Astrocyte (in vitro differentiated cells and primary cell): ENCODE measurements at regions not wholly inside any gene's neighbourhood (a gene's known extent, or its start where the extent isn't known, plus 50 kb on each side); places are given as distances from the start of the nearest gene placed in this dataset.

ENCODE experiments used
- DNase-seq: peaks from one replicate; pipeline ENCODE4 v3.0.0-alpha.2; 2010; ENCODE audit warnings: low read depth
- FAIRE-seq: peaks from 2 replicates; lab custom pipeline; 2011; peaks lifted over from hg19 to GRCh38; lab: Jason Lieb, UNC
- H2AFZ ChIP-seq: 2 replicates; pipeline ENCODE4 v1.6.0; 2012; ENCODE audit warnings: low read depth, low read length, inconsistent platforms
- H3K27ac ChIP-seq: 2 replicates; pipeline ENCODE4 v1.5.1; 2011; ENCODE audit warnings: low read depth, low read length, inconsistent platforms
- H3K27me3 ChIP-seq: 2 replicates; pipeline ENCODE4 v1.6.0; 2011; ENCODE audit warnings: low read length, inconsistent platforms; ENCODE audit not compliant: insufficient read depth
- H3K36me3 ChIP-seq: 2 replicates; pipeline ENCODE4 v1.5.1; 2011; ENCODE audit warnings: low read length, inconsistent platforms; ENCODE audit not compliant: insufficient read depth
- H3K4me1 ChIP-seq: 2 replicates; pipeline ENCODE4 v1.5.1; 2011; ENCODE audit warnings: low read length, inconsistent platforms; ENCODE audit not compliant: insufficient read depth
- H3K4me2 ChIP-seq: 2 replicates; pipeline ENCODE4 v1.6.0; 2012; ENCODE audit warnings: low read length, inconsistent platforms
- H3K4me3 ChIP-seq: 2 replicates; pipeline ENCODE4 v1.5.1; 2011; ENCODE audit warnings: low read depth, mild to moderate bottlenecking, low read length, inconsistent platforms; ENCODE audit not compliant: insufficient read depth
- H3K79me2 ChIP-seq: 2 replicates; pipeline ENCODE4 v1.6.0; 2012; ENCODE audit warnings: mild to moderate bottlenecking, low read length, inconsistent platforms; ENCODE audit not compliant: insufficient read depth
- H3K9ac ChIP-seq: 2 replicates; pipeline ENCODE4 v1.6.0; 2012; ENCODE audit warnings: mild to moderate bottlenecking, low read length, inconsistent platforms
- H3K9me3 ChIP-seq: 2 replicates; pipeline ENCODE4 v1.5.1; 2012; ENCODE audit warnings: low read depth, mild to moderate bottlenecking, low read length, inconsistent platforms; ENCODE audit not compliant: insufficient read depth
- H4K20me1 ChIP-seq: 2 replicates; pipeline ENCODE4 v1.6.0; 2012; ENCODE audit warnings: low read length, inconsistent platforms; ENCODE audit not compliant: insufficient read depth
- H3K27ac Mint-ChIP-seq: one replicate; pipeline ENCODE4 v1.8.0; 2021; ENCODE audit warnings: mild to moderate bottlenecking, mixed read lengths; ENCODE audit not compliant: unreplicated experiment
- H3K27me3 Mint-ChIP-seq: one replicate; pipeline ENCODE4 v1.8.0; 2021; ENCODE audit warnings: low read depth, mixed read lengths; ENCODE audit not compliant: unreplicated experiment
- H3K36me3 Mint-ChIP-seq: one replicate; pipeline ENCODE4 v1.8.0; 2021; ENCODE audit warnings: low read depth, mixed read lengths; ENCODE audit not compliant: unreplicated experiment
- H3K4me1 Mint-ChIP-seq: one replicate; pipeline ENCODE4 v1.8.0; 2021; ENCODE audit warnings: low read depth, mixed read lengths; ENCODE audit not compliant: unreplicated experiment
- H3K4me3 Mint-ChIP-seq: one replicate; pipeline ENCODE4 v1.8.0; 2021; ENCODE audit warnings: mild to moderate bottlenecking, moderate library complexity, mixed read lengths; ENCODE audit not compliant: unreplicated experiment
- H3K9me3 Mint-ChIP-seq: one replicate; pipeline ENCODE4 v1.8.0; 2021; ENCODE audit warnings: mild to moderate bottlenecking, mixed read lengths; ENCODE audit not compliant: unreplicated experiment
- CTCF ChIP-seq: IDR thresholded peaks from 2 replicates; pipeline ENCODE4 v1.5.1; 2011; ENCODE audit warnings: low read depth, mild to moderate bottlenecking, inconsistent platforms, low read length, moderate library complexity; ENCODE audit not compliant: insufficient read depth
- EZH2 ChIP-seq: IDR thresholded peaks from 2 replicates; pipeline ENCODE4 v1.6.1; 2012; ENCODE audit warnings: mild to moderate bottlenecking, low read length, inconsistent platforms; ENCODE audit not compliant: insufficient read depth

- Histone ChIP-seq H3K9ac (no peak overlapping the region), H3K4me1 (no peaks in the 10 kb centered on the region), H2AFZ (no peak overlapping the region), H3K36me3 (no peaks in the 10 kb centered on the region), H4K20me1 (no peaks in the 10 kb centered on the region), H3K79me2 (no peaks in the 10 kb centered on the region), H3K4me2 (no peak overlapping the region), H3K9me3 (no peaks in the 10 kb centered on the region), H3K27ac (no peak overlapping the region), H3K4me3 (no peak overlapping the region), H3K27me3 (no peaks in the 10 kb centered on the region)
- Mint-ChIP-seq H3K36me3 (no peaks in the 10 kb centered on the region), H3K4me3 (no peak overlapping the region), H3K27me3 (no peaks in the 10 kb centered on the region), H3K9me3 (no peaks in the 10 kb centered on the region), H3K27ac (no peak overlapping the region), H3K4me1 (peaks cover 11% of the 10 kb centered on the region)
- FAIRE-seq: no peak
- TF ChIP-seq CTCF (no peak), EZH2 (no peak)
- DNase-seq: no peak
Observed at GRCh38 chr7:124686543-124687171, 78.9 kb downstream of the GPR37 start.

GRCh38 chr7:124681946-124682345, 83.6 kb downstream of the GPR37 start:
- Histone ChIP-seq H2AFZ (no peak overlapping the region), H3K27me3 (no peaks in the 10 kb centered on the region), H4K20me1 (no peaks in the 10 kb centered on the region), H3K36me3 (no peaks in the 10 kb centered on the region), H3K27ac (no peak overlapping the region), H3K4me1 (no peaks in the 10 kb centered on the region), H3K79me2 (no peaks in the 10 kb centered on the region), H3K4me3 (no peak overlapping the region), H3K9ac (no peak overlapping the region), H3K4me2 (no peak overlapping the region), H3K9me3 (no peaks in the 10 kb centered on the region)
- H3K4me1 Mint-ChIP-seq: no peaks in the 10 kb centered on the region
- no peak for DNase-seq
- H3K27ac Mint-ChIP-seq: no peak overlapping the region
- FAIRE-seq: no peak
- H3K9me3 Mint-ChIP-seq: no peaks in the 10 kb centered on the region
- TF ChIP-seq CTCF: no peak
- H3K4me3 Mint-ChIP-seq: no peak overlapping the region
- no peaks in the 10 kb centered on the region for H3K36me3 Mint-ChIP-seq
- no peaks in the 10 kb centered on the region for H3K27me3 Mint-ChIP-seq

- Histone ChIP-seq H2AFZ (no peak overlapping the region), H3K9ac (no peak overlapping the region), H3K9me3 (no peaks in the 10 kb centered on the region), H3K4me1 (no peaks in the 10 kb centered on the region), H3K79me2 (no peaks in the 10 kb centered on the region), H3K27ac (no peak overlapping the region), H3K36me3 (no peaks in the 10 kb centered on the region), H3K4me3 (no peak overlapping the region), H3K4me2 (no peak overlapping the region), H3K27me3 (no peaks in the 10 kb centered on the region), H4K20me1 (no peaks in the 10 kb centered on the region)
- no peak for FAIRE-seq
- no peak overlapping the region for H3K4me3 Mint-ChIP-seq
- no peaks in the 10 kb centered on the region for H3K36me3 Mint-ChIP-seq
- H3K4me1 Mint-ChIP-seq: no peaks in the 10 kb centered on the region
- TF ChIP-seq CTCF (no peak), EZH2 (no peak)
- no peaks in the 10 kb centered on the region for H3K27me3 Mint-ChIP-seq
- no peak for DNase-seq
- no peaks in the 10 kb centered on the region for H3K9me3 Mint-ChIP-seq
- no peak overlapping the region for H3K27ac Mint-ChIP-seq
Observed at GRCh38 chr7:124680304-124680703, 85.3 kb downstream of the GPR37 start.
